ENCODE measurements at regions not wholly inside any gene's neighbourhood (a gene's known extent, or its start where the extent isn't known, plus 50 kb on each side); places are given as distances from the start of the nearest gene placed in this dataset.

DNA sequence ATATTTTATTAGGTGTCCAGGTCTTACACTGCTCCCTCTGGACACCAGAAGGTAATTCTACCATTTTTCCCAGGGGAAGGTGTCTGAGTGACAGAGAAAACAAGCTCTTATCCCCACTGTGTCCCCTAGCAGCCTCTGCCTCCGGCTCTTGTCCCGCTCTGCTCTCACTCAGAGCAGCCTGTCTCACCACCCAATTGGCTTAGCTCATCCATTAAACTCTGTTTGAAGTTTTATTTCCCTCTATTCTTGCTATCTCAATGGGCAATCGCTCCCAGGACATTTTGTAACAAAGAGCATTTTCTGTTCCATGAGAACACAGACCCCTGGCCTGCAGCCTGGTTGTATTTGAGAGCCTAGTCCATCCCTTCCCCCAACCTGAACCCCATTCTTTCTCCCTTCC is 90.6 kb upstream of the LDAH start:
- Histone ChIP-seq H3K36me3 (ENCODE audit: control insufficient read depth in 1 of 2, insufficient read depth in 2 of 2, low read length in 2 of 2) (no peaks in the 10 kb centered on the region), H3K9me2 (ENCODE audit: insufficient read depth) (no peaks in the 10 kb centered on the region), H2AFZ (ENCODE audit: low read depth, low read length, poor library complexity, severe bottlenecking) (no peak overlapping the region), H3K27ac (ENCODE audit: low read depth, low read length) (no peak overlapping the region), H3K79me2 (ENCODE audit: insufficient read depth, low read length) (no peaks in the 10 kb centered on the region), H3K4me1 (ENCODE audit: control insufficient read depth in 1 of 2, insufficient read depth in 2 of 2, low read length in 2 of 2) (no peaks in the 10 kb centered on the region), H4K20me1 (ENCODE audit: insufficient read depth) (no peaks in the 10 kb centered on the region), H3K4me2 (ENCODE audit: low read length) (no peak overlapping the region), H3K4me3 (replicated peaks in 1 of 2; ENCODE audit: low read depth in 1 of 2, low read length in 2 of 2) (no peak overlapping the region), H3K9me3 (ENCODE audit: control insufficient read depth in 1 of 2, insufficient read depth in 1 of 2, low read depth in 1 of 2, low read length in 2 of 2) (no peaks in the 10 kb centered on the region), H3K27me3 (ENCODE audit: insufficient read depth, low read length) (peaks cover 38% of the 10 kb centered on the region), H3K9ac (ENCODE audit: low read length) (no peak overlapping the region)
- CTCF ChIA-PET: no interaction called here
- RAD21 ChIA-PET (ENCODE audit: low non-redundant PET in 1 of 2, low total read pairs in 2 of 2, uncharacterized antibody in 2 of 2, unreplicated experiment in 2 of 2): no interaction called here
- intact Hi-C loops (cut with micrococcal nuclease): no loop called here
- DNase-seq (ENCODE audit: low read depth, low spot score) (no peak), ATAC-seq (no peak)
- TF ChIP-seq TCF7L2 (IDR thresholded peaks at IDR 0.05; ENCODE audit: borderline replicate concordance, extremely low read depth, insufficient read depth, insufficient read length) (no peak), POLR2A (IDR thresholded peaks at IDR 0.05; ENCODE audit: borderline replicate concordance, extremely low read depth, insufficient read depth, insufficient read length) (no peak), ZFX (IDR thresholded peaks at IDR 0.05) (no peak), SIN3A (IDR thresholded peaks at IDR 0.05; ENCODE audit: low read depth) (no peak), CBX3 (IDR thresholded peaks at IDR 0.05; ENCODE audit: low read depth) (no peak), SP1 (IDR thresholded peaks at IDR 0.05; ENCODE audit: low read depth) (no peak), RAD21 (IDR thresholded peaks at IDR 0.05; ENCODE audit: low read depth) (no peak), EGR1 (IDR thresholded peaks at IDR 0.05; ENCODE audit: low read depth) (no peak), EZH2phosphoT487 (IDR thresholded peaks at IDR 0.05; ENCODE audit: borderline replicate concordance) (no peak), JUND (IDR thresholded peaks at IDR 0.05) (no peak), YY1 (IDR thresholded peaks at IDR 0.05; ENCODE audit: extremely low read depth, insufficient replicate concordance, low read depth, low read length) (no peak)
- TF ChIP-seq, protein P1, sequence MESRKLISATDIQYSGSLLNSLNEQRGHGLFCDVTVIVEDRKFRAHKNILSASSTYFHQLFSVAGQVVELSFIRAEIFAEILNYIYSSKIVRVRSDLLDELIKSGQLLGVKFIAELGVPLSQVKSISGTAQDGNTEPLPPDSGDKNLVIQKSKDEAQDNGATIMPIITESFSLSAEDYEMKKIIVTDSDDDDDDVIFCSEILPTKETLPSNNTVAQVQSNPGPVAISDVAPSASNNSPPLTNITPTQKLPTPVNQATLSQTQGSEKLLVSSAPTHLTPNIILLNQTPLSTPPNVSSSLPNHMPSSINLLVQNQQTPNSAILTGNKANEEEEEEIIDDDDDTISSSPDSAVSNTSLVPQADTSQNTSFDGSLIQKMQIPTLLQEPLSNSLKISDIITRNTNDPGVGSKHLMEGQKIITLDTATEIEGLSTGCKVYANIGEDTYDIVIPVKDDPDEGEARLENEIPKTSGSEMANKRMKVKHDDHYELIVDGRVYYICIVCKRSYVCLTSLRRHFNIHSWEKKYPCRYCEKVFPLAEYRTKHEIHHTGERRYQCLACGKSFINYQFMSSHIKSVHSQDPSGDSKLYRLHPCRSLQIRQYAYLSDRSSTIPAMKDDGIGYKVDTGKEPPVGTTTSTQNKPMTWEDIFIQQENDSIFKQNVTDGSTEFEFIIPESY (IDR thresholded peaks at IDR 0.05; ENCODE audit: extremely low read depth, insufficient replicate concordance, low read length): no peak
- TF ChIP-seq, protein P2, sequence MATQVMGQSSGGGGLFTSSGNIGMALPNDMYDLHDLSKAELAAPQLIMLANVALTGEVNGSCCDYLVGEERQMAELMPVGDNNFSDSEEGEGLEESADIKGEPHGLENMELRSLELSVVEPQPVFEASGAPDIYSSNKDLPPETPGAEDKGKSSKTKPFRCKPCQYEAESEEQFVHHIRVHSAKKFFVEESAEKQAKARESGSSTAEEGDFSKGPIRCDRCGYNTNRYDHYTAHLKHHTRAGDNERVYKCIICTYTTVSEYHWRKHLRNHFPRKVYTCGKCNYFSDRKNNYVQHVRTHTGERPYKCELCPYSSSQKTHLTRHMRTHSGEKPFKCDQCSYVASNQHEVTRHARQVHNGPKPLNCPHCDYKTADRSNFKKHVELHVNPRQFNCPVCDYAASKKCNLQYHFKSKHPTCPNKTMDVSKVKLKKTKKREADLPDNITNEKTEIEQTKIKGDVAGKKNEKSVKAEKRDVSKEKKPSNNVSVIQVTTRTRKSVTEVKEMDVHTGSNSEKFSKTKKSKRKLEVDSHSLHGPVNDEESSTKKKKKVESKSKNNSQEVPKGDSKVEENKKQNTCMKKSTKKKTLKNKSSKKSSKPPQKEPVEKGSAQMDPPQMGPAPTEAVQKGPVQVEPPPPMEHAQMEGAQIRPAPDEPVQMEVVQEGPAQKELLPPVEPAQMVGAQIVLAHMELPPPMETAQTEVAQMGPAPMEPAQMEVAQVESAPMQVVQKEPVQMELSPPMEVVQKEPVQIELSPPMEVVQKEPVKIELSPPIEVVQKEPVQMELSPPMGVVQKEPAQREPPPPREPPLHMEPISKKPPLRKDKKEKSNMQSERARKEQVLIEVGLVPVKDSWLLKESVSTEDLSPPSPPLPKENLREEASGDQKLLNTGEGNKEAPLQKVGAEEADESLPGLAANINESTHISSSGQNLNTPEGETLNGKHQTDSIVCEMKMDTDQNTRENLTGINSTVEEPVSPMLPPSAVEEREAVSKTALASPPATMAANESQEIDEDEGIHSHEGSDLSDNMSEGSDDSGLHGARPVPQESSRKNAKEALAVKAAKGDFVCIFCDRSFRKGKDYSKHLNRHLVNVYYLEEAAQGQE (IDR thresholded peaks at IDR 0.05; ENCODE audit: low read depth): no peak
- TF ChIP-seq, protein P3, sequence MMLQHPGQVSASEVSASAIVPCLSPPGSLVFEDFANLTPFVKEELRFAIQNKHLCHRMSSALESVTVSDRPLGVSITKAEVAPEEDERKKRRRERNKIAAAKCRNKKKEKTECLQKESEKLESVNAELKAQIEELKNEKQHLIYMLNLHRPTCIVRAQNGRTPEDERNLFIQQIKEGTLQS (IDR thresholded peaks at IDR 0.05): no peak
- no TSS peak for BruUV-seq (replicated peaks)
- POLR2A ChIA-PET: no interaction called here
